ENCODE measurements at regions not wholly inside any gene's neighbourhood (a gene's known extent, or its start where the extent isn't known, plus 50 kb on each side); places are given as distances from the start of the nearest gene placed in this dataset.

DNA sequence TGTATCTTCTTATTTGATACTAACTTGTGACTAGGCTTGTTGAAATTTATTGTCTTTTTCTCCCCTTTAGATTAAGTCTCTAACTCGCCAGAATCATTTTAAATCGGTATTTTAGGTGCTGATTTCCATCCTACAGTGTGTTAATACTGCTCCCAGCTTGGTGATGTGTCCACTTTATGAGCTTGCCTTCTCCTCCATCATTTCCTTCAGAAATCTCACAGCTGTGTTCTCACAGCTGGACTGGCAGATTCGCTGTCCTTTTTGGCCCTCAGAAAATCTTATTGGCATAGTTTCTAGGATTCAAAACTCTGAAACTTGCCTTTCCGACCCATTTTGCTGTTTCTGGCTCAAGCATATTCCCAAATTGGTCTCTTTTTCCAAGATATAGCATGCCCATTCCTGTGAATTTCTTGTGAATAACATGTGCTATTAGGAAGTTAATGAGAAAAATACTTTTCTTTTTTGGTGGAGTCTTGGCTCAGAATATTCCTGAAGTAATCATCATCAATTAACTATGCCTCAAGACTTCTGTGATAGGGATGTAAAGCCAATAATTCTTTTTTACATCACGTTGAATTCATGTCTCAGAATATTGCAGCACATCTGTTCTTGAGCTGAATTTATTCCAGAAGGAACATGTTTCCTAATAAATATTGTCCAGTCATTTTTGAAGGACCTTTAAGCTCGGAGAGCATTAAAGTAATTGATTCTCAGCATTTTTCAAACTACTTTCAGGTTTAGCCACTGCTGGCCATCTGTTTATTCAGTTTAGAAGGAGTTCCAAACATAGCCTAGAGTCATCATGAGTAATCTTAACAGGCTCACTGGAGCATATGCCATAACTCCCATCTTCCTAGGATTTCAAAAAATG lies 50.0 kb upstream of the USP44 start:
- H3K27ac ChIP-seq = peak overlapping the region; percentile 4; the same call in 1 of the 2 replicates

More for the DNA sequence above, 50.0 kb upstream of the USP44 start:
- H3K9me3 ChIP-seq (ENCODE audit: low read depth) = no peaks in the 10 kb centered on the region
- in situ Hi-C loops (cut with MboI) = loop anchor here (25.0 kb wide), 1 partner anchor 386 kb away; the partner anchor contains the start of gene HAL
- H3K9ac ChIP-seq = no peak overlapping the region
- H3K36me3 ChIP-seq (ENCODE audit: low read depth) = no peaks in the 10 kb centered on the region
- no peaks in the 10 kb centered on the region for H4K20me1 ChIP-seq (ENCODE audit: insufficient read depth)
- H3F3A ChIP-seq (ENCODE audit: insufficient read depth) = peaks cover 14% of the 10 kb centered on the region
- peak overlapping the region; percentile 29 for H3K4me2 ChIP-seq (ENCODE audit: unreplicated experiment)
- 11% methylated on average over 6 of the region's 6 CpGs for WGBS, 2 experiments (ENCODE audit: low coverage in 1 of 2, low lambda C conversion rate in 2 of 2, missing lambda C conversion rate in 2 of 2)
- TF ChIP-seq EZH2phosphoT487 (IDR thresholded peaks at IDR 0.05; ENCODE audit: insufficient read depth, low read depth) (no peak), EZH2 (IDR thresholded peaks at IDR 0.05; ENCODE audit: insufficient read depth, poor library complexity, severe bottlenecking) (no peak)
- 0 out of 2 replicates have a peak overlapping the region, but pooled peaks have one; percentile 3 for H3K4me3 ChIP-seq
- H2AFZ ChIP-seq = no peak overlapping the region; the same call in 1 of the 2 replicates
- H3K4me1 ChIP-seq (ENCODE audit: insufficient read depth) = peaks cover 20% of the 10 kb centered on the region
- peak; percentile 74 for DNase-seq
- no peaks in the 10 kb centered on the region for H3K79me2 ChIP-seq (ENCODE audit: insufficient read depth)
- no peaks in the 10 kb centered on the region for H3K27me3 ChIP-seq (replicated peaks; ENCODE audit: insufficient read depth)
- H3K9me2 ChIP-seq (ENCODE audit: insufficient read depth) = no peaks in the 10 kb centered on the region

Data from GM23248 (cell line).